ENCODE measurements at regions not wholly inside any gene's neighbourhood (a gene's known extent, or its start where the extent isn't known, plus 50 kb on each side); places are given as distances from the start of the nearest gene placed in this dataset.

DNA sequence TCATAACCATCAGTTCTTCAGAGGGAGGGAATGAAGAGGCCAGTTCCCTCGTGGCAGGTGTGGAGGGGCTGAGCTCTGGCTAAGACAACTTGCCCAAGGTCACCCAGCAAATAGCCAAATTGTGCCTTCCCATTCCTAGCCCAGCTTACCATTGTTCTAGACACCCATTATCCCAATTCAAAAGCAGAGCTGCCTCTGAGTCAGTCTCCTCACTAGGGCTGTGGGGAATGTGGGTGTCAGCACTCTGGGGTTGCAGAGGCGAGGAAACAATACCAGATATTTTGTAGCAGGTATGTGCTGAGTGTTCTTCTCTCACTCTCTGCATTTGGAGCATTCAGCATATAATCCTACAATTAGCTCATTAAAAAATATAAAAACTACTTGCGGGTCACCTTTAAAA, 270.8 kb downstream of the PSAT1 start:
- DNase-seq = no peak

DNA sequence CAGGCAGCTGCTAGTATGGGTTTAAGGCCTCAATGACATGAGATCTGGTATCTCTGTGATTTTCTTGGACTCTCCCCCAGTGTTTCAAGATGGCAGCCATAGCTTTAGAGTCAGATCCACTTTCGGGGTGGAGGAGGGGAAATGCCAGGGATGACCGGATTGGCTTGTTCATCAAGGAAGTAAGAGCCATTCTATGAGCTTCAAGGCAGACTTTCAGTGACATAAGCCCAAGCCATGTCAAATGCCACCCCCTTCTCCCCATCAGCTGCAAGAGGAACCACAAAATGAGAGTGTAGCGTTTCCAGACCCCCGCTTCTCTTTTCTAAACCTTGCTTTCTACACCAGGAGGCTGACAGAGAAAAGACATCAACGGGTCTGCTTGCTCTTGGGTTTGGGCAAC, 271.8 kb downstream of the PSAT1 start:
- no peak for DNase-seq

DNA sequence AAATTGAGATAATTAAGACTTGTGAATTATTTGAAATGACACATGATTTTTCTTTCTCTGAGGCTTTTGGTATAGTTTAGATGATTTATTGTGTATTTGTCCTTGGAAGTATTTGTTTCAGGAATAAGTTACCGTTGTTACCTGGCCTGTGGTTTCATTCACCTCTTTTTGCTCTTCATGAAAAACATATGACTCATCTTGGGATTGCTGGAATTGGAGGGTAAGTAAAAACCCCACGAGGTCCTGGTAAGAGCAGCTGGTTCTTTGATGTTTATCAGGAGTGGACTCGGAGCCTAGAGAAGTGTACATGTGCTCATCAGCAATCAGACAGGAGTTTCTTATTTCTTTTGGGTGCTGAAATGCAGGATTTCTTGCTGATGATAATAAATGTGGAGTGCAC, 275.3 kb downstream of the PSAT1 start:
- no peak for DNase-seq

DNA sequence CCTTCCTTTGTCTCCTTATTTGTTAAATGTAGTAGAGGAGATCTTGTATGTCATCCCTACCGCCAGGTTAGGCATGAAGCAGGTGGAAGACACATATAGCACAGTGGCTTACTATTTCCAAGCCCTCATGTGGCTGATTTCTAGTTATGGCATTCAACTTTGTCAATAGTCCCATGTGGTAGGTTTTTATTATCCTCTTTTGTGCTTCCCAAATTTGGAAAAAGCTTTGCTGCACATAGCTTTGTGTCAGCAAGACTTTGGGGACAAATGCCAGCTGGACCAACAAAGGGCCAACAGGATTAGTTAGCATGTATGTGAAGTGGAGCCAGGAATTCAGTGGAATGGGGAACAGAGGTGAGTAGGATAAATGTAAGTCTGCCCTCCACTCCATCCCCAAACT, 276.3 kb downstream of the PSAT1 start:
- no peak for DNase-seq

DNA sequence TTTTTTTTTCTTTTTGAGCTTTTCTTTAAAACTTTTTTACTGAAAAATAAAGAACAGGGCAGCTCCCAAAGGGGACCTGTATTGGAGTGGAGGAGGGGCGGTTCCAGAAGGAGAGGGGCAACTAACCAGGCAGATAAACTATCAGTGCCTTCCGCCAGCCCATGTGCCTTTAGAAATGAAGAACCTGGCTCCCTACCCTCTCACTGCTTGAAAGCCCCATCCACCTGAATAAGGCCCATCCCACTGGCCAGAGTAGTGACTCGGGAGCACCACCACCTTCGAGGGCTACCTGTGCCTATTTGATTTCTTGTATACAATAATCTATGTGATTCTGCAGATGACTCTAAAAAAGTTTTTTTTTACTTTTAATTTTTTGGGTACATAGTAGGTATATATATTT, 276.7 kb downstream of the PSAT1 start:
- DNase-seq = no peak

DNA sequence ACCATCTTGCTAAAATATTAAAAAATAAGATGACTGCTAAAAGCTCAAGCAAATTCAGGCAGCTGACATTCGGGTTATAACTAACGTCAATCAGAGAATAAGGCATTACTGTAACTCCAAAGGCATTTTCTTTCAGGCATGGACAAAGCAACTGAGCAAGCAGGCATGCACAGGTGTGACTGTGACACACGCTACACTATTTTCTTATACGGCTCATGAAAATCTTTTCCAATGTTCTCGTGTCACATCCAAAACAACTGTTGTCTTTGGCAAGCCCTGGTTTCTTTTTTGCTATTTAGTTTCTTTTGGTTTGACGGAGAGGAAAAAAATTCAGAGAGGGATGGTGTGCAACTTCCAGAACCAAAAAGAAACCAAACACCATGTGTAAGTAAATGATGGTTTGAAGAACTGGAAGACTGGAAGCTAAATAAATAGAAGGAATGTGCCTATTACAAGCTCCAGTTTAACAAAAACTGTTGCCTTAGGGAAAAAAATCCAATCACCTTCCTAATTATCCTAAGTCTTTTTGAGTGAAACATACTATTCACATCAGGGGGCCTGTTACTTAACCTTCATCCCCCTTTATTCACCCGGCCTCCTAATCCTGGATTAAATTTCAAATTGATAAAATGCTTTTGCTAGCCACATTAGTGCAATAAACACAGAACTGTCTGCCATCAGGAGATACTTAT, 277.6 kb downstream of the PSAT1 start:
- DNase-seq = no peak

DNA sequence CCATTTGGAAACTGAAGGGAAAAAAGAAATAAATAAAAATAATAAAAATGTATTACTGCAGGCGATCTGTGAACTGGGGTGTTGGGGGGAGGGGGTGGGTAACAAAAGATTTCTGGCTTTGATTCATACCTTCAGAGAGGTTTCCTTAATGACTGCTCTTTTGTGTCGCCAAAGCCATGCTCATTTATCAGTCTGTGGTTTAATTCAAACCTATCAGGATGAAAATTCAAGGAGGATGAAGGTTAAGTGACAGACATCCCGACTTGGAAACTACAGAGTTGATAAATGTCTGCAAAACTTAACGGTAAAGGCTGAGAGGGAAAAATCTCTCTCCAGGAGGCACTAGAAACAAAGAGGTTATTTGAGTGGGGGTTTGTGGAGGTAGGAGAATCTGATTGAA, 278.2 kb downstream of the PSAT1 start:
- no peak for DNase-seq

DNA sequence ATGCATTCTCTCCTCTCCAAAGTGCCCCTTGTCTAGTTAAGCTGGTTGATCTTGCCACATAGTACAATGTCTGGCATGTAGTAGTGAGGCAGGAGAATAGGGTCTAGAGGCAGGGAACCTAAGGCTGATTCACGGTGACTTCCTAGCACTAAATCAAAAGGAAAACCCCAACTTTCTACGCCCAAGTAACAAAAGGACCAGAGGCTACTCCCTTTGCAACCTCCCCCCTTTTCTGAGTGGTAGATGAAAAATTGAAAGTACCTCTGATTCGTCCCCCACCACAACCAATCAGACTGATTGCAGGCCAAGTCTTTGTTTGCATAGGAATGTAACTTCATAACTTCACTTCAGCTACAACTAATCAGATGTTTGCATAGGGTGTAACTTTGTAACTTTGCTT, 278.8 kb downstream of the PSAT1 start:
- DNase-seq = no peak

DNA sequence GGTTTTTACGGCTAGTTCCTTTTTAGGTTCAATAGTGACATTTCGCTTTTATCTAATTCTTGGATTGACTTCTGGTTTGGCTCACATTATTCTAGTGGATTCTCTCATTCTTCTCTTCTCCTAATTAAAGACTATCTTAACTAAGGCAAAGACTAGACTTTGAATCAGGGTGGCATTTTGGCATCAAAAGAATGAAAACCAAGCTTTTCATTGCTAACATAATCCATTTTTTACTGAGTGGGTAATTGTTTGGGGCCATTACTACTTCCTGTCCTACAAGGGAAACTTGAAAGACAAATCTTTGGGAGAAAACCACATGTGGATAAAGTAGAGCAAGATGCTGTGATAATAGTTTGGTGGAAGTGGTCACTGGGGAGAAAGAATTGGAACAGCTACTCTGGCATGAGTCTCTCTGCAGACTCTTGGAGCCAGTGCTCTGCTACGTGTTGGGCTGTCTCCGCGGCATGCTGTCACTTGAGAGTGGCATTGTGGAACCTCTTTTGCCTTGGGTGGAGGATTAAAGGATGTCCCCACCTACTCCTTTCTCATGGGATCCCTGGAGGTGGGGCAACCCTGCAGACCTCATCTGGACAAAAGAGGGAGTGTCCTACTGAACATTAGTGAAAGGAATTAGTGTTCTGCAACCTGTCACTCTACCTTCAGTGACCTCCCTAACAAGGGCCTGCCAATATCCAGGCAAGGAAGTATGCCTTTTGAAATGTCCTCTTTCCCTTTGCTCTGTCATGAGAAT, 280.4 kb downstream of the PSAT1 start:
- no peak for DNase-seq

DNA sequence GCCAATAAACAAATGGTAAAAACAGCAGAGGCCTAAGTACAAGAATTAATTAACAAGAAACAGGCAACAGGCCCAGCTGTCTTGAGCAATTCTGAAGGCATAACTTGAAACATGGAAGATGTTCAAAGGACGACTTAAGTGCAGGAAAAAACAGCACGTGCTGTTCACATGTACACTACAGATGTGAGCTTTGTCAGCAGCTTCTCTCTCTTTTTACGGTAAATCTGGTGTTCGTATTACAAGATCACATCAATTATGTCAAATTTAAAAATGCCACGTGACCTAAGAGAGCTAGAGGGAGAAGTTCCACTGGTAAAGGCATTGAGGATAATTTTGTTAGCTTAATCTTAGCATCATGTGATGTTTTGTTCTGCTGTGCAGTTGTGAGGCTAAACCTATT, 281.1 kb downstream of the PSAT1 start:
- DNase-seq = no peak

DNA sequence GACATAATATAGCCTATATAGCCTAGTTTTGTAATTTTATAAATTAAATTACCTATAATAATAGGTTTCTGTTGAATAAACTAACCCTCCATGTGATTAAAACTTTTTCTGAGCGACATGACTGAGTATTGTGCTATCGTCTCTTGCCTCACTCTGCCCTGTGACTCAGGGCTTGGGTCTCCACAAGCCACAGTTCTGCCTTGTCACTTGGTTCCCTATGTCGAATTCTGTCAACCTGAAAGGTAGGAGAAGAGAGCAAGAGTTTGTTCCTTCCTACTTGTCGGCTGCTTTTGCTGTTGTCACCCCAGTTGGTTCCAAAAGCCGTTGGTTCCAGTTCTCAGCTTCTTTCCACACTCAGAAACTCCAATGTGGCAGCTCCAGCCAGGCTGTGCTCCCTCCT, 285.9 kb downstream of the PSAT1 start:
- no peak for DNase-seq

DNA sequence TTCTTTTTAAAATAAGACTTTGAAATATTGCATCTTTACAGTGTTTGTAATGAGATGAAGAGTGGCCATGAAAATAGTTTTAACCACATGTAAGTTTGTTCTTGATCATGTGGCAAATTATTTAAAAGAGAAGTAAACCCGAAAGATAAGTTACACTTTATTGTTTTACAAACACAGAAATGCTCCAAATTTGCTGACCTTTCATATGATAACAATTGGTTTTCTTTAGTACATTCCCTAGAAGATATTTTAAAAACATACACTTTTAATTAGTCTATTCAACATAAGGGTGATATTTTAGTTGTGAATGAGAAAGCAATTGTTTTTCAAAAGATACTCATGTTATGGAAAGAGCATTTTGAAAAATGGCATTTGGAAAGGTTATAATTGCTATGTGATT, 287.7 kb downstream of the PSAT1 start:
- DNase-seq = no peak

DNA sequence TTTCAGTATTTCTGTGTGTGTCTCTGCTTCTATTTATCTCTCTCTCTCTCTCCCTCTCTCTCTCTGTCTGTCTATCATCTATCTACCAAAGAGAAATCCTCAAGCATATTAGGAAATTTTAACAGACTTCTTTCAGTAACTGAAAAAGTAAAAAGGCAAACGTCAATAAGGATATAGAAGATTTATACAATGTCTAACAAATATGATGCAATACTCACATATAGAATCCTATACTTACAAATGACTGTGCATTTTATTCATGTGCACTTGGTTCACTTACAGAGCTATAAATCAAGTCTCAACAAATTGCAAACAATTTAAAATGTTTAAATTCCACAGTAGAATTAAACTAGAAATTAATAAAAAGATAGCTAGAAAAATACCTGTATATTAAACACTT, 289.0 kb downstream of the PSAT1 start:
- no peak for DNase-seq

DNA sequence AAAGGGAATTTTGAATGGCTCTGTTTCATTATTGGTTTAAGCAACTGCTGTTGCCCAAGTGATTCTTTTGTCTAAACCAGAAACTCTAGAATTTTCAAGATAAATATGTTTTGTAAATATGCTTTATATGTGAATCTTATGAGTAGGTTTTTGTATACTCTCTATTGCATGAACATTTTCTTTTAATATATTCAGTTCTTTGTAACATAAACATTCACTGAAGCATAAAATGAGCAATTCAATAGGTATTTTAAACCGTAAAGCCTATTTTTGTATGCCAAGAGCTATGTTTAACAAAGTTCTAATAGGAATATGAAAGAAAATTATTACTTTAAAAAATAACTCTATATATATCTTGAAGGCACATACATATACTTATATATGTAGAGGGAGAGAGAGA, 293.1 kb downstream of the PSAT1 start:
- no peak for DNase-seq

DNA sequence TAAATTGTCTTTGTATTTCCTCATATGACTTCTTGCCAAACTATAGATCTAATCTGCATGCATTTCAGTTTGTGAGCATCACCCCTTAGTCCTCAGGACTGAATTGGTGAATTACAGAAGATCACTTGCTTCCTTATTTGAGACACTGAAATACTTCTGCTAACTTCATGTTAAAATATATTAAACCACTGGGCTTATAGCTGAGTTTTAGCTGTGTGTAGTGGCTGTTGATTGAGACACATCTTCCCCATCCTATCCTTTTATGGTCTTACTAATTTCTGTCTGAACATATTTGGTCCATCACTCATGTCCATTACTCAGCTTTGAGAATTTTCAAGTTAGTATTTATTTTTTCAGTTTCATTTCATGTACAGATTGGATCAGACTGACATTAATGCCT, 295.9 kb downstream of the PSAT1 start:
- DNase-seq = no peak

DNA sequence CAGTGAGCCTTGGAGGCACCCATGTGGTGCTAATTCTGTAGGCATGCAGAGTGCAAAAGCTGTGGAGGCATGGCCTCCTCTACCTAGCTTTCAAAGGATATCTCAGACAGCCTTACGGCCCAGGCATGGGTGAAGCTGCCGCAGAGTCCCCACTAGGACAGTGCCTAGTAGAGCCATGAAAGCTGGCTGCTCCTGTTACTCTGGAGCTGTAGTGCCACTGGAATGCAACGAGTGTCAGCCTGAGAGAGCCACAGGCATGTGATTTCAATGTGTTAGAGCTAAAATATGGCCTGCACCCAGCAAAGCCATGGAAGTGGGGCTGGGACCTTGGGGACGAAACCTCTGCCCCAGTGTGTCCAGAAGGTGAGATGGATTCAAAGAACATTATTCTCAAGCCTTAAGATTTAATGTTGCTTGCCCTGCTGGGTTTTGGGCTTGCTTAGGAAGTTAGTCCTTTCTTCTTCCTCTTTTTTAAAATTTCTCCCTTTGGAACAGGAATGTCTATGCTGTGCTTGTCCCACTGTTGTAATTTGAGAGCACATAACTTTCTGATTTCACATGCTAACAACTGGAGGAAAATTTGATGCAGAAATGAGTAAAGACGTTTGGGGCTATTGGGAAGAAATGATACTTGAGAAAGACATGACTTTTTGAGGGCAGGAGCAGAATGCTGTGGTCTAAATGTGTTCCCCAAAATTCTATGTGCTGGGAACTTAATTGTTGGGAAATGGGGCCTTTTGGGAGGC, 298.4 kb downstream of the PSAT1 start:
- no peak for DNase-seq

DNA sequence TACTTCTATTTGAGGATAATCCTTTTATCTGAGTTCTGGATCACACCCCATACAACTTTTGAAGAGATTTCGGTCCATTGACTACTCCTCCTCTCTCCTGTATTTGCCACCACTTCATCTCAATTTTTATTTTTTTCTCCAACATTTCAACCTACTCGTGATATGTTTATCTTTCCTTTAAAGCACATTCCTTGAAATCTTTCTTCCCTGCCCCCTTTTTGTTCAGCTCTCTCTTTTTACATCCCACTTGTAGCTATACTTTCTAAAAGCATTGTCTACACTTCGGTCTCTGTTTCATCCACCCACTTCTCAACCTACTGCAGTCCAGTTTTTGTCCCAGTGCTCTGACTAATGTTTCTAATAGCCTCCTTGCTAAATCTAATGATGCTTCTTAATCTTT, 299.4 kb downstream of the PSAT1 start:
- DNase-seq = no peak

DNA sequence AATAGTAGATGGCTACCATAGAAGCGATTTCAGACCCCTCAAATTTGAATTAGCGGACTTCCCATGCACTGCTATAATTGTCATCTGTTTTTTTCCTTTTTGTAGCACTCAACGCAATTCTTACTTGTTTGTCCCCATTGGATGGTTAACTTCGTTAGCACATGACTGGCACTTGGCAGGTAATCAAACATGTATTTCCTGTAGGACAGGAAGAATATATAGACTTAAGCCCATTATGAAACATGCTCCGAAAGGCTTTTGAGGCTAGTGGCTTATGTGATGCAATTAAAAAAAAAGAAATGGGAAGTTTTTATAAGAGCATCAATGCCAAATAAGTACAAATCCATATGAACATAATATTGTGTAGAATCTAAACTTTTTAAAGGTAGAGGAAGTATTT, 301.2 kb downstream of the PSAT1 start:
- no peak for DNase-seq

DNA sequence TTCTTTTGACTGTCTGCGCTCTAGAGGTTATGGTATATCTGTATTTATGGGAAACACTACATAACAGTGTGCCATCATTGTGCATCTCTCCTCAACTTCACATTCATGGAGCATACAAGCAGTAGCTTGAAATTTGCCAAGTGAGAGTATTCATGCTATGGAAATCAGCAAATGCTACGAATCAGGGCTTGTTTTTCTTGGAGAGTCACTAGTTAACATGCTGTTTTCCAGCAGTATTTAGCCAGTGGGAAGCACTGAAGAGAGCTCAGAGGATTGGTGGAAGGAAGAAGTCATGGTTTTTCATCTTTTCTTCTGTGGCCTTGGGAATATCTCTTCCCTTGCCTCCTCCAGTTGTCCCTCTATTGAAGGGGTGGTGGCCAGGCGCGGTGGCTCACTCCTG, 303.0 kb downstream of the PSAT1 start:
- DNase-seq = no peak

DNA sequence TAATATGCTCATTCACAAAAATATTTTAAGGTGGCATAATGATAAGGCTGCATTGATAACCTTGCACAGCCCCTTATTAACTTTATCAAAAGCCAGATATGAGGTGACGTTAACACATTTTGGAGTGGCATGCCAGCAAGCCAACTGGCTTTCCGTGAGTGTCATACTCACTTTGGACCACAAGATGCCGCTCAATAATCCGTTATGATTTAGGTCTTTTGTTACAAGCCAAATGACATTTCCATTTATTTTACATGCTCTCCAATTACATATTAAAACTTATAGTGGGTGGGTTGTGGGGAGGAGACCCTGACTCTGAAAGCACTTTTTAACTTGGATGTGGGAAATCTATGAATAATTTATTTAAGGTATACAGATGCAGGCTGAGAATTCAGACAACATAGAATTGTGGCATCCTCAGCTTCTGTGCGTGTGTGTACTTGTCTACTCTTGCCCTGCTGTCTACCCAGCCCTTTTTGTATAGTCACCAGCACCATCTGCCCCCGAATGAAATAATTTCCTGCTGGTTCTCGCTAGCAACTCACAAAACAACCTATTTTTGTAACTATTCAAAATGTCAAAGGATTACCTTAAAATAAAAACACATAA, 305.1 kb downstream of the PSAT1 start:
- DNase-seq = no peak

DNA sequence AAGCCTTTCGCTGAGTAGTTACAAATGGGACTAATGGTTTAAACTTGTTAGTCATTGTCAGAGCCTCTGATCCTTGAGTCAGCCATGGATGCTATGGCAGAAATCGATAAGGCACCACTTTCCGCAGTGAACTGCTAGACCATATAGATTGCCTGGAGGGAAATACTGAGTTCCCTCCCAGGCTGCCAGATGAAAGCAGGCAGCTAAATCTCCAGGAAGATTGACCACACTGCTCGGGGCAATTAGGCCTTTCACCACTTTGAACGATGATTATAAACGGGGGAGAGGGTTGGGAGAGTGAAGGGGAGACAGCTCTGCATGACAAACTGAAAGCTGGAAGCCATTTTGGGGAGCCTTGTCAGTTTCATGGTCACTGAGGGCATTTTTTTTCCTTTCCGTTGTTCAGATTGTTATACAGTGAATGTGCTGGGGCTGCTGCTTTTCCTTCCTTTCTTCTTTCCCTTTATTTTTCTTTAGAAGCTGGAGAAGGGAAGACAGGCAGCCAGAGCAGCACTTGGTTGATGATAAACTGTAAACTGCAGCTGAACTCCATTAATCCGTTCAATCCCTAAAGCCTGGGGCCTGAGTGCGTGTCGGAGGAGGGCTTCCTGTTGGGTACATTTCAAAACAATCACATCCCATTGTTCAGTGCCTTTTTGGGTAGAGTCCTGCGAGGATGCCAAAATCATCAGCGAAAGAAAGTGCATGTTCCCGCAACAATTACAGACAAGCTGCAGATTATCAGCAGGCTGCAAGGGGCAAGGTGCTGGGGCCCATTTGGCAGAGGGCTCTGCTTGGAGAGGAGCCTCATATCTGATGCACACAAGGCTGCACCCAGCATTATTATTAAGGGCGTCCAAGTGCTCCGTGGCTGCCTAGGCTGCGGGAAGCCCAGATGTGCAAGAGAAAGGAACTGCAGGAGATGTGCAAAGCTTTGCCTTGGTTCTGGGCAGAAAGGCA, 308.4 kb downstream of the PSAT1 start:
- no peak for DNase-seq

DNA sequence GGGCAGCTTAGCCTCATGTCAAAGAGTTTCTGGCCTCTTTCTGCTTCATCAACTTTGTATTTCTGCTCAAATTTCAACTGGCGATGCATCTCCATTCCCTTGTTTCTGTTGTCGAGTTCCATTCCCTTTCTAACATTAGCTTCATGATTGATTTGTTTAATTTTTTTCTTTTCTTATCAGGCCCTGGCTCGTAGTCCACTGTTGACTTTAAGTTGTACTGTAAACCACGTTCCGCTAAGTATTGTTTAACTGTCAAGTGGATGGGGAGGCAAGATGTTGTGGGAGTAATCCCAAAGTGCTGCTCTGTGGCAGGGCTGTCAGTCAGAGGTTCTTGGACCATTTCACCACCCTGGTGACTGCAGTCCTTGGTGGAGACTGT, 309.1 kb downstream of the PSAT1 start:
- DNase-seq = no peak

DNA sequence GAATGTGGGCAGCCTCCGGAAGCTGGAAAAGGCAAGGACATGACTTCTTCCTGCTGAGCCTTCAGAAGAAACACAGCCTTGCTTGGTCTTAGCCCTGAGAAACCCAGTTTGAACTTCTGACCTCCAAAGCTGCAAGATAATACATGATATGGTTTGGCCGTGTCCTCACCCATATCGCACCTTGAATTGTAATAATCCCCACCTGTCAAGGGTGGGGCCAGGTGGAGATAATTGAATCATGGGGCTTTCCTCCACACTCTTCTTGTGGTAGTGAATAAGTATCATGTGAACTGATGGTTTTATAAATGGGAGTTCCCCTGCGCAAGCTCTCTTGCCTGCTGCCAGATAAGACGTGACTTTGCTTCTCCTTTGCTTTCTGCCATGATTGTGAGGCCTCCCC, 310.9 kb downstream of the PSAT1 start:
- DNase-seq = no peak
